Mesendoderm (in vitro differentiated cells): ENCODE measurements at regions not wholly inside any gene's neighbourhood (a gene's known extent, or its start where the extent isn't known, plus 50 kb on each side); places are given as distances from the start of the nearest gene placed in this dataset.

Source experiments
- DNase-seq: peaks from one replicate; pipeline ENCODE4 v3.0.0; 2013
- H2AK5ac ChIP-seq: 2 replicates; pipeline ENCODE4 v1.6.1; 2013; ENCODE audit warnings: low read length, inconsistent platforms
- H2BK120ac ChIP-seq: 2 replicates; pipeline ENCODE4 v1.6.1; 2013; ENCODE audit warnings: low read depth, mild to moderate bottlenecking, low read length, moderate library complexity, mixed read lengths
- H2BK15ac ChIP-seq: replicated peaks from 2 replicates; pipeline ENCODE4 v1.6.1; 2013; ENCODE audit warnings: low read depth, mild to moderate bottlenecking, moderate library complexity
- H2BK5ac ChIP-seq: 2 replicates; pipeline ENCODE4 v1.6.1; 2013; ENCODE audit warnings: low read length, inconsistent platforms
- H3K18ac ChIP-seq: 2 replicates; pipeline ENCODE4 v1.6.1; 2013; ENCODE audit warnings: mild to moderate bottlenecking, low read length, mixed read lengths
- H3K23ac ChIP-seq: one replicate; pipeline ENCODE4 v1.6.1; 2013; ENCODE audit warnings: low read length
- H3K27ac ChIP-seq: 2 replicates; pipeline ENCODE4 v1.5.1; 2013; ENCODE audit warnings: low read depth, mild to moderate bottlenecking, inconsistent platforms, low read length, moderate library complexity
- H3K27me3 ChIP-seq: 2 replicates; pipeline ENCODE4 v1.6.1; 2013; ENCODE audit warnings: low read length, control low read depth, mild to moderate bottlenecking, inconsistent platforms; ENCODE audit not compliant: insufficient read depth, poor library complexity
- H3K36me3 ChIP-seq: 2 replicates; pipeline ENCODE4 v1.6.1; 2013; ENCODE audit warnings: low read length, inconsistent platforms; ENCODE audit not compliant: control insufficient read depth, insufficient read depth
- H3K4ac ChIP-seq: one replicate; pipeline ENCODE4 v1.6.1; 2013; ENCODE audit warnings: low read depth, mild to moderate bottlenecking, low read length, moderate library complexity
- H3K4me1 ChIP-seq: 2 replicates; pipeline ENCODE4 v1.6.1; 2013; ENCODE audit warnings: low read depth, low read length, inconsistent platforms; ENCODE audit not compliant: control insufficient read depth
- H3K4me2 ChIP-seq: 2 replicates; pipeline ENCODE4 v1.6.1; 2013; ENCODE audit warnings: low read length
- H3K4me3 ChIP-seq: 2 replicates; pipeline ENCODE4 v1.5.1; 2013; ENCODE audit warnings: mild to moderate bottlenecking, low read length
- H3K56ac ChIP-seq: one replicate; pipeline ENCODE4 v1.6.1; 2013; ENCODE audit warnings: low read length
- H3K79me1 ChIP-seq: 2 replicates; pipeline ENCODE4 v1.6.1; 2013; ENCODE audit warnings: low read length, inconsistent platforms
- H3K79me2 ChIP-seq: 2 replicates; pipeline ENCODE4 v1.6.1; 2013; ENCODE audit warnings: mild to moderate bottlenecking, low read length; ENCODE audit not compliant: control insufficient read depth, insufficient read depth
- H3K9ac ChIP-seq: 2 replicates; pipeline ENCODE4 v1.6.1; 2013; ENCODE audit warnings: low read length, inconsistent platforms
- H4K5ac ChIP-seq: one replicate; pipeline ENCODE4 v1.6.1; 2013; ENCODE audit warnings: low read length
- H4K8ac ChIP-seq: one replicate; pipeline ENCODE4 v1.6.1; 2013; ENCODE audit warnings: low read depth, mild to moderate bottlenecking, control low read depth, low read length, moderate library complexity
- WGBS: extraction: QIAGEN DNeasy Blood & Tissue Kit; methylation state at CpG from one replicate; pipeline ENCODE4 v1.1.7; 2013; ENCODE audit warnings: low lambda C conversion rate, missing lambda C conversion rate; ENCODE audit not compliant: insufficient coverage; ENCODE audit errors: extremely low coverage; 5-methylcytosine and 5-hydroxymethylcytosine counted together

DNA sequence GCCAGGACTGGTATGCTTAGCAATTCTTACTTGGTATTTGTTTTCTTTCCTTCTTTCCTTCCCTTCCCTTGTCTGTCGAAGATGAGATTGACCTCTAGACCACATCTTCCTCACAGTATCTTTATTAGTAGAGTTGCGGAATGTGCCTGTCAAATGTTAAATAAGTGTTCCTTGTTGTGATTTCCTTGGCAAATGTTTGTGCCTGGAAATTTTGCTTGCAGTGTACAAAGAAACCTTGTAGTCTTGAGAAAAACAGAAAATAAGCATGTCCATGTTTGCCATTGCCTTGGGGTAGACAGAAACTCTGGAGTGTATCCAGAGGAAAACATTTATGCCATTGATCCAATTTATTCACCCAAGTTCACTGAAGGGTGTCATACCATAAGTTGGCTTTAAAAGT is 79.5 kb upstream of the ZNF385D start:
- no peak overlapping the region for H4K5ac ChIP-seq
- no peak overlapping the region for H3K27ac ChIP-seq
- no peak overlapping the region for H3K4me3 ChIP-seq
- no peaks in the 10 kb centered on the region for H3K36me3 ChIP-seq
- WGBS = no CpG with 5 or more reads among the region's 2 CpGs
- DNase-seq = no peak
- H3K18ac ChIP-seq = no peak overlapping the region
- no peak overlapping the region for H2BK120ac ChIP-seq
- H3K9ac ChIP-seq = no peak overlapping the region
- H3K4ac ChIP-seq = no peak overlapping the region
- H2BK5ac ChIP-seq = no peak overlapping the region
- H2BK15ac ChIP-seq = no peak overlapping the region
- H4K8ac ChIP-seq = no peak overlapping the region
- H3K79me2 ChIP-seq = no peaks in the 10 kb centered on the region
- H2AK5ac ChIP-seq = no peak overlapping the region
- no peaks in the 10 kb centered on the region for H3K4me1 ChIP-seq
- H3K23ac ChIP-seq = no peak overlapping the region
- H3K27me3 ChIP-seq = no peaks in the 10 kb centered on the region
- no peaks in the 10 kb centered on the region for H3K79me1 ChIP-seq
- H3K4me2 ChIP-seq = no peak overlapping the region
- no peak overlapping the region for H3K56ac ChIP-seq

DNA sequence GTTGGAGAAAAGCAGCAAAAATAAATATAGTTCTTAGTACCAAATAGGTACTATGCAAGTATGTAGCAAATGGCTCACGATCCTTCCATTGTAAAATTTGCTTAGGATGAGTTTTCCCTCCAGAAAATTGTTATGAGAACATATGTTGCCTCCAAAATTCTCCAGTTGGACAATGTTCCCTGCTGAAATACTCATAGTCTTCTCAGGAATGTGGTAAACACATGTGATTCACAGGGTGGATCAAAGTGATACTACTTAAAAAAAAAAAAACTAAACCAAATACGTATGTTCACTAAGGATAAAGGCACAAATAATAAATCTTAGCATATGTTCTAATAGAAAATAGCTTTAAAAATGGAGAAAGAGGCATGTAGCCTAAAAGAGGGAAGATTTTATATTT is 84.3 kb upstream of the ZNF385D start:
- Histone ChIP-seq H3K79me2 (no peaks in the 10 kb centered on the region), H3K9ac (no peak overlapping the region), H3K4ac (no peak overlapping the region), H3K23ac (no peak overlapping the region), H3K27me3 (no peaks in the 10 kb centered on the region), H4K5ac (no peak overlapping the region), H3K27ac (no peak overlapping the region), H3K79me1 (no peaks in the 10 kb centered on the region), H2BK15ac (no peak overlapping the region), H3K4me2 (no peak overlapping the region), H3K4me1 (no peaks in the 10 kb centered on the region), H2BK120ac (no peak overlapping the region), H2AK5ac (no peak overlapping the region), H4K8ac (no peak overlapping the region), H2BK5ac (no peak overlapping the region), H3K4me3 (no peak overlapping the region), H3K36me3 (no peaks in the 10 kb centered on the region), H3K18ac (no peak overlapping the region), H3K56ac (no peak overlapping the region)
- WGBS = no CpG with 5 or more reads among the region's 2 CpGs
- no peak for DNase-seq

DNA sequence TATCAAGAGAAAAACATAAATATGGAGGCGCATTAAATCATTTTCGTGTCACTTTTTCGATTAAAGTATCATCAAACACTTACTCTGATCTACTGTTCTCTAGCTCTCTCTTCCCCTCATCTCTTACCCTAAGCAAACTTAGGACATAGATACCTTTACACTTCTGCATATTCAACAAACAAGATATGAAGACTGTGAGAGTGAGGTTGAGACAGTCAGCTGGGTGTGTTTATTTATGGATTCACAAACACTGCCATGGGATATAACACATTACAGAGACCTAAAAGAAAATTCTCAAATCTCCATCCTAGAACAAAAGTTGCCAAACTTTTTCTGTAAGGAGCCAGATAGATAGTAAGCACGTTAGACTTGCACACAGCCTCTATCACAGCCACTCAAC is 85.2 kb upstream of the ZNF385D start:
- H3K27ac ChIP-seq = no peak overlapping the region
- no peak overlapping the region for H4K5ac ChIP-seq
- H2AK5ac ChIP-seq = no peak overlapping the region
- H3K18ac ChIP-seq = no peak overlapping the region
- no peak overlapping the region for H3K56ac ChIP-seq
- H3K27me3 ChIP-seq = no peaks in the 10 kb centered on the region
- H3K79me1 ChIP-seq = no peaks in the 10 kb centered on the region
- DNase-seq = no peak
- no peak overlapping the region for H3K4ac ChIP-seq
- H2BK5ac ChIP-seq = no peak overlapping the region
- H3K4me1 ChIP-seq = no peaks in the 10 kb centered on the region
- no peak overlapping the region for H2BK15ac ChIP-seq
- no peak overlapping the region for H3K23ac ChIP-seq
- H4K8ac ChIP-seq = no peak overlapping the region
- H3K4me2 ChIP-seq = no peak overlapping the region
- no peaks in the 10 kb centered on the region for H3K36me3 ChIP-seq
- H3K4me3 ChIP-seq = no peak overlapping the region
- no peaks in the 10 kb centered on the region for H3K79me2 ChIP-seq
- no peak overlapping the region for H2BK120ac ChIP-seq
- no CpG with 5 or more reads among the region's 4 CpGs for WGBS
- no peak overlapping the region for H3K9ac ChIP-seq

DNA sequence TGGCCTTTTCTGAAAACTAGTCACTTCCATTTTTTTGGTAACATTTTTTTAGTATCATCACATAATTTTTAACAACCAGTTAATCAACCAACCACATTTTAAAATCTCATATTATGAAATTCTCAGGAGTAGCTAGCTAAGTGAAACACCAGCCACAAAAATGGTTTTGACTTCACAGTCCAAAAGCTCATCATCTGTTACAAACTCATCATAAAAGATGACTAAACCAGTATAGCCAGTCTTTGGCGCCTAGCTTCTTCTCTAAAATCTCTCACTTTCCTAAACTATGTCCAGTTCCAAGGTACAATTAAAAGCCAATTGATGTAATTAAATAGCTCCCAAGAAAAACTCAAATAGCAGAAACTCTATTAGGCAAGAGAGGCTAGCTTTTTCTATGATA is 88.2 kb upstream of the ZNF385D start:
- no peak overlapping the region for H2BK5ac ChIP-seq
- no peak overlapping the region for H3K9ac ChIP-seq

DNA sequence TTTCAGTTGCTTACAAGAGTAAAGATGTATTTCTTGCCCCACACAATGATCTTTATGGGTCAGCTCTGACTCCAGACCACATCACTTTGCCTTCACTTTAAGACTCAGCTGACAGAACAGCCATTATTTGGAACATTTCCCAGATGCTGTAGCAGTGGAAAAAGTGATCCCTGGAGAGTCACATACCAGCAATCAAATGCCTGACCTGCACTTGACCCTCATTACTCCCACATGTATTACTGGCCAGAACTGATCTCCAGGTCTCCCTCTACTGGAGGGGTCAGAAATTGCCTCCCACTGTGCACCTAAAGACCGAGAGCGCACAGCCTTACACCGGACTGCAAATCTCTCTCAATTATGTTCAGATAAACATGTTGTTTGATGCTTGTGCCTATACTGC is 88.6 kb upstream of the ZNF385D start:
- Histone ChIP-seq H2AK5ac (no peak overlapping the region), H3K4me1 (no peaks in the 10 kb centered on the region), H3K27ac (no peak overlapping the region), H3K9ac (no peak overlapping the region), H3K4me3 (no peak overlapping the region), H3K79me1 (no peaks in the 10 kb centered on the region), H4K5ac (no peak overlapping the region), H3K18ac (no peak overlapping the region), H3K36me3 (no peaks in the 10 kb centered on the region), H3K4me2 (no peak overlapping the region), H2BK15ac (no peak overlapping the region), H3K23ac (no peak overlapping the region), H2BK5ac (no peak overlapping the region), H2BK120ac (no peak overlapping the region), H4K8ac (no peak overlapping the region), H3K4ac (no peak overlapping the region), H3K27me3 (no peaks in the 10 kb centered on the region), H3K79me2 (no peaks in the 10 kb centered on the region), H3K56ac (no peak overlapping the region)
- no CpG with 5 or more reads among the region's 3 CpGs for WGBS
- peak; percentile 45 for DNase-seq

More for the DNA sequence above, 88.2 kb upstream of the ZNF385D start:
- Histone ChIP-seq H3K27ac (no peak overlapping the region), H2BK120ac (no peak overlapping the region), H2BK15ac (no peak overlapping the region), H3K36me3 (no peaks in the 10 kb centered on the region), H3K4ac (no peak overlapping the region), H3K79me1 (no peaks in the 10 kb centered on the region), H3K79me2 (no peaks in the 10 kb centered on the region), H3K23ac (no peak overlapping the region), H3K27me3 (no peaks in the 10 kb centered on the region), H3K4me2 (no peak overlapping the region), H3K56ac (no peak overlapping the region), H4K8ac (no peak overlapping the region), H3K18ac (no peak overlapping the region), H3K4me3 (no peak overlapping the region), H3K4me1 (no peaks in the 10 kb centered on the region), H4K5ac (no peak overlapping the region), H2AK5ac (no peak overlapping the region)
- DNase-seq = no peak
- no CpG with 5 or more reads among the region's 1 CpG for WGBS

DNA sequence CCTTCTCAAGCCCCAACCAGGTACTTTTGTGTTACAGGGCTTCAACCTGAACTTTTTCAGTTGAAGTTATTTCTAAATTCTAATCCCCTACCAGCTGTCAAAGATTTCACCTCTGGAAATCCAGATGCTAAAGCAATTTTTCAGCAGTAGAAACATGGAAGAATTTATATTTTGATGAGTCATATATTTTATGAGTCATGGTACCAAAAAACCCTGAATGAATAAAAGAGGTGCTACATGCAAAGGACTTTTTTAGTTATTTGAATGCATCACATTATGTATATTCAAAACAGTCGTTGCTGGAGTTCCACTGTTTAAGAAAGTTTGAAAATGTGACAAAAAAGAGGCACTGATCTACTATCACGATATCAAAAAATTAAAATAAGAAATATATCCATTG is 96.0 kb upstream of the ZNF385D start:
- H2BK5ac ChIP-seq = no peak overlapping the region
- no peaks in the 10 kb centered on the region for H3K36me3 ChIP-seq
- no peak overlapping the region for H2BK15ac ChIP-seq
- H4K5ac ChIP-seq = no peak overlapping the region
- no peak overlapping the region for H3K27ac ChIP-seq
- no peak overlapping the region for H3K9ac ChIP-seq
- no CpG with 5 or more reads among the region's 2 CpGs for WGBS
- H3K4me1 ChIP-seq = no peaks in the 10 kb centered on the region
- no peaks in the 10 kb centered on the region for H3K27me3 ChIP-seq
- no peak overlapping the region for H3K23ac ChIP-seq
- no peak overlapping the region for H3K4me2 ChIP-seq
- H3K56ac ChIP-seq = no peak overlapping the region
- H4K8ac ChIP-seq = no peak overlapping the region
- H3K4ac ChIP-seq = no peak overlapping the region
- no peaks in the 10 kb centered on the region for H3K79me2 ChIP-seq
- H2AK5ac ChIP-seq = no peak overlapping the region
- H3K18ac ChIP-seq = no peak overlapping the region
- DNase-seq = no peak
- no peak overlapping the region for H2BK120ac ChIP-seq
- no peak overlapping the region for H3K4me3 ChIP-seq
- H3K79me1 ChIP-seq = no peaks in the 10 kb centered on the region
